Omental fat pad (tissue), 3 donors: ENCODE measurements at regions not wholly inside any gene's neighbourhood (a gene's known extent, or its start where the extent isn't known, plus 50 kb on each side); places are given as distances from the start of the nearest gene placed in this dataset.

Experiments
- ATAC-seq: fragments of 150-250 bp; one replicate; pipeline ENCODE4 v1.9.1; 2016; ENCODE audit warnings: mild to moderate bottlenecking, moderate library complexity; ENCODE audit not compliant: low FRiP score
- DNase-seq: peaks from one replicate; pipeline ENCODE4 v3.0.0-alpha.2; 2019; ENCODE audit warnings: low spot score
- TF ChIP-seq, protein P1 (sequence below), 3 donors: fragments of 450-650 bp; IDR thresholded peaks; one replicate each; pipeline ENCODE4 v1.5.1; 2016 to 2017; ENCODE audit warnings: antibody characterized with exemption in 3 of 3, mild to moderate bottlenecking in 3 of 3, moderate library complexity in 2 of 3

DNA sequence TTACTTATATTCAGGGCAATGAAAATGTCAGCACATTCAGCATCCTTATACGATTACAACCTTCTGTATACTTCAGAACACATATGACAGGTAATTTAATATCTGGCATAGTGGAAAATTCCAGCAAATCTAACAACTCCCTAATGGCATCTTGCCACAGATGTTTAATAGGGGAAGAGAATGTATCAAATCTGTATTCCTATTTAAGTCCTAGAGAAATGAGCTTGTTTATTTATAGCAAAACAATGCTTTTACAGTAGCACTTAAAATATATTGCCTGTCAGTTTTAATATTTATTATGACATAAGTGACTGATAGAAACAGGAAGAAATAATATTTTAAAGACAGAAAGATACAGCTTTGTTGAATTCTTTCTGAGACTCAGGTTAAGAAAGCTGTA, 1101.8 kb upstream of the B3GALT2 start:
- TF ChIP-seq, protein P1, sequence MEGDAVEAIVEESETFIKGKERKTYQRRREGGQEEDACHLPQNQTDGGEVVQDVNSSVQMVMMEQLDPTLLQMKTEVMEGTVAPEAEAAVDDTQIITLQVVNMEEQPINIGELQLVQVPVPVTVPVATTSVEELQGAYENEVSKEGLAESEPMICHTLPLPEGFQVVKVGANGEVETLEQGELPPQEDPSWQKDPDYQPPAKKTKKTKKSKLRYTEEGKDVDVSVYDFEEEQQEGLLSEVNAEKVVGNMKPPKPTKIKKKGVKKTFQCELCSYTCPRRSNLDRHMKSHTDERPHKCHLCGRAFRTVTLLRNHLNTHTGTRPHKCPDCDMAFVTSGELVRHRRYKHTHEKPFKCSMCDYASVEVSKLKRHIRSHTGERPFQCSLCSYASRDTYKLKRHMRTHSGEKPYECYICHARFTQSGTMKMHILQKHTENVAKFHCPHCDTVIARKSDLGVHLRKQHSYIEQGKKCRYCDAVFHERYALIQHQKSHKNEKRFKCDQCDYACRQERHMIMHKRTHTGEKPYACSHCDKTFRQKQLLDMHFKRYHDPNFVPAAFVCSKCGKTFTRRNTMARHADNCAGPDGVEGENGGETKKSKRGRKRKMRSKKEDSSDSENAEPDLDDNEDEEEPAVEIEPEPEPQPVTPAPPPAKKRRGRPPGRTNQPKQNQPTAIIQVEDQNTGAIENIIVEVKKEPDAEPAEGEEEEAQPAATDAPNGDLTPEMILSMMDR (IDR thresholded peaks at IDR 0.05), result no peak
- ATAC-seq (no peak), DNase-seq (no peak)

DNA sequence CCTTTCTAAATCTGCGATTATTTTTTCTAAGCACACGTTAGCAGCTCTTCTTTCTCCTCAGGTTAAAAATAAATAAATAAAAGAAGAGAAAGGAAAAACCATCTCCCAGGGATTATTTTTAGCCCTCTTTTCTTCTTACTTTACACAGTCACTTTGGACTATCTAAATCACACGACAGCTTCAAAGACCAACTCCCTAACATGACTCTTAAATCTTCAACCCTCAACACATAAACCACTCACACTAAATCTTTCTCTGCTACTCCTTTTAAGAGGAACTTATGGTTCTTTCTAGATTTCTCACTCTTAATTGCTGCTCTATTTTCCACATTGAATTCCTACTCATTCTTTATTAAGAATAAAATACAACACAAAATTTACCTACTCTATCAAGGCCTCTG, 1095.0 kb upstream of the B3GALT2 start:
- TF ChIP-seq, protein P1 (IDR thresholded peaks at IDR 0.05), result no peak
- DNase-seq (no peak), ATAC-seq (no peak)

DNA sequence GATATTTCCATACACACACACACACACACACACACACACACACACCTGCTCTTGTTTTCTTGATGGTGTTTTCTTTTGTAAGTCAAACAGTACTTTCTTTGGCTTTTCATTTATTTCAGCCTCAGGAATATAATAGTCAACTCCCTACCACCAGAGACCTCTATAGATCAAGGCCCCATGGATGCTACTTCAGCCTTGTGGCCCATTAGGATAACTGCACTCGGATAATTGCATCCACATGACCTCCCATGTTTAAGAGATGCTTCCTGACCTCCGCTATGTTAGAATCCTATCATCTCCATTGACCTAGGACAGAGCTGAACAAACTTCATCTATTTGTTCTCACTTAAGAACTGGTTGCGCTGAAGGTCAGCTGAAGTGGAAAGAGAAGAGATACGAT, 1094.0 kb upstream of the B3GALT2 start:
- no peak for ATAC-seq
- TF ChIP-seq, protein P1 (IDR thresholded peaks at IDR 0.05), result no peak
- no peak for DNase-seq

DNA sequence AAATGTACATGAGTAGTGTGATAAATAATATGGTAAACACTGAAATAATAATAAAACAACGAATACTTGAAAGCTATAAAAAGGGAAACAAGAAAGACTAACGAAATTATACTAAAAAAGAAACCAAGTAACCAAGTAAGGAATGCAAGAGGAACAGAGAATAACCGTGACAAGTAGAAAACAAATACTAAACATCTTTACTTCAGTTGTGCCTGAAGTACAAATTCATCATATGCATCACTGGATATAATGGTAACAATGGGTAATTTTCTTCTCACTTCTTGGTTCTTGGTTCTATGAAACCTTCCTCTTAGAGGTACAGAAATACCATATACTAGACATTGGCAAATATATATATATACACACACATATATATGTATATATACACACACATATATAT, 1093.6 kb upstream of the B3GALT2 start:
- TF ChIP-seq, protein P1 (IDR thresholded peaks at IDR 0.05), result no peak
- ATAC-seq (no peak), DNase-seq (no peak)

DNA sequence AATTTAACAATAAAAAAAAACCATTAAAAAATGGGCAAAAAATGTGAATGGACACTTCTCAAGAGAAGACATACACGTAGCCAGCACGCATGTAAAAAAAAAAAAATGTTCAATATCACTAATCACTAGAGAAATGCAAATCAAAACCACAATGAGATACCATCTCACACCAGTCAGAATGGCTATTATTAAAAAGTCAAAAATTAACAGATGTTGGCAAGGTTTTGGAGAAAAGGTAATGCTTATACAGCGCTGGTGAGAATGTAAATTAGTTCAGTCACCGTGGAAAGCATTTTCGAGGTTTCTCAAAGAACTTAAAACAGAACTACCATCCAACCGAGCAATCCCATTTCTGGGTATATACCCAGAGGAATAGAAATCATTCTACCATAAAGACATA, 1091.5 kb upstream of the B3GALT2 start:
- TF ChIP-seq, protein P1 (IDR thresholded peaks at IDR 0.05), result no peak
- no peak for ATAC-seq

DNA sequence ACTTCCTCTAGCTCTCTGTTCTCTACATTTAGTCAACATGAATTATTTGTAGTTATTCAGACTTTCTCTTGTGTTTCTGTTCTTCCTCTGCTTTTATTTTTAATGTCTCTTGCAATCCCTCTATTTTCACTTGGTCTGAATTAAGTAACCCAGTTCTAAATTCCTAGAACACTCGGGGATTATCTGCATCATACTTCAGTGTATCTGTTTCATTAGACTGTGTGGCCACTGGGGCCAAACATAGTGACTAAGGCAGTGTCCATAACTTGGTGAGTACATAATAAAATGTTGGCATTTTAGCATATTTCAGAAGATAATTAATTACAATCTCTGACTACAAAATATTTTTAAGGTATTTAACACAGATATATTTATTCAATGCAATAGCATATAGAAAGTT, 1087.2 kb upstream of the B3GALT2 start:
- DNase-seq, result no peak
- no peak for ATAC-seq
- TF ChIP-seq, protein P1 (IDR thresholded peaks at IDR 0.05), result no peak

More for the DNA sequence above, 1091.5 kb upstream of the B3GALT2 start:
- DNase-seq, result no peak

DNA sequence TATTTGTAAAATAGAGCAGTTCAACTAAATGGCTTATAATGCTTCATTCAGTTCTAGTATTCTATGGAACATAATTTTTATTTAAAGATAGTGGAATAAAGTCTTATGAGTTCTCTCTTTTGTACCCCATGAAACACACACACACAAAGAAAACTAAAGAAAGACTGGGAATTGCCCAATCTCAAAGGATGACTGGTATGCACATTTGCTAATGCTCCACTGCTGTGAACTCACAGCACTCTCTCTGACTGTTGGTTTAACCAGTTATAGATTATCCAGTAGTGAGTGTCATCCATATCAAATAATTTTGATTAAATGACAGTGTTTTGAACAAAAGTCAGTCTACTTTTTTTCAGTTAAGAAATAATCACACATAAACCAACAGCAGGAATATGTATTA, 1082.4 kb upstream of the B3GALT2 start:
- DNase-seq, result no peak
- no peak for ATAC-seq
- TF ChIP-seq, protein P1 (IDR thresholded peaks at IDR 0.05), result no peak
